Eye (tissue), 1 donor: ENCODE measurements at regions not wholly inside any gene's neighbourhood (a gene's known extent, or its start where the extent isn't known, plus 50 kb on each side); places are given as distances from the start of the nearest gene placed in this dataset.

ENCODE experiments used
- DNase-seq: peaks from one replicate; pipeline ENCODE4 v3.0.0-alpha.2; 2015

GRCh38 chr22:49427941-49428340 lies 399.7 kb downstream of the BRD1 start:
- DNase-seq, result no peak

GRCh38 chr22:49427341-49427740 lies 400.3 kb downstream of the BRD1 start:
- no peak for DNase-seq

- no peak for DNase-seq
These were observed 400.9 kb downstream of the BRD1 start for GRCh38 chr22:49426618-49427266.

- peak; percentile 52 for DNase-seq
These were observed 401.6 kb downstream of the BRD1 start for GRCh38 chr22:49426098-49426497.

DNA sequence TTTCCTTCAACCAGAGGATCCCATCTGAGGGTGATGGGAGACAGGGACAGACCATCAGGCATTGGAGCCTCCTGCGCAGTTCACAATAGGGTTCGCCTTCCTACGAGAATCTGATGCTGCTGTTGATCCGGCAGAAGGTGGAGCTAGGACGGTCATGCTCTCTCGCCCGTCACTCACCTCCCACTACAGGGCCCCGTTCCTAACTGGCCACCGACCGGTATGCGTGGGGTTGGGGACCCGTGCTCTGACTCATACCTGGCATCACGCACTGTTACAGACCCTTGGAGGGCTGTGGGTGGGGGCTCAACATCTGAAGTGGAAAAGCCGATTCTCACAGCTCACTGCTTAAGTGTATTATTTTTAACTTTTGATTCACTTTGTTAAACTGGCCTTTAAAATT lies 402.3 kb downstream of the BRD1 start:
- DNase-seq, result no peak

GRCh38 chr22:49424893-49425270 lies 402.8 kb downstream of the BRD1 start:
- DNase-seq, result no peak

- DNase-seq, result no peak
These were observed 404.5 kb downstream of the BRD1 start for GRCh38 chr22:49423125-49423650.

DNA sequence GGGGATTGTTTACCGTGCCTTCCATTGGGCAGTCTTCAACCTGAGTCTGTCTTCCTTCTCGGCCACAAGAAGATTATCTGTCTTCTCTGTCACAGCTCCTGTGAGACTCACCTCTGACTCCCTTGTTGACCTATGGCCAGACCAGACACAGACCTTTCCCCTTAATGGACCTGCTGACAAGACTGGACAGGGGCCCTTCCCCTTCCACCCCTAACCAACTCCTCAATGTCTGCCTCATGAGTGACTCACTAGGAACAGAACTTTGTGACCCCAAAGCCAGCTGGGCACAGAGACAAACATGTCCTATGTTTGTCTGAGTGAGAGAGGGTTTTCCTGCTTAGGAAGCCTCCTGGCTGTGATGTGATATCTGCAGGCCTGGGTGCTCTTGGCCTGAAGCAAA lies 405.0 kb downstream of the BRD1 start:
- DNase-seq, result no peak

DNA sequence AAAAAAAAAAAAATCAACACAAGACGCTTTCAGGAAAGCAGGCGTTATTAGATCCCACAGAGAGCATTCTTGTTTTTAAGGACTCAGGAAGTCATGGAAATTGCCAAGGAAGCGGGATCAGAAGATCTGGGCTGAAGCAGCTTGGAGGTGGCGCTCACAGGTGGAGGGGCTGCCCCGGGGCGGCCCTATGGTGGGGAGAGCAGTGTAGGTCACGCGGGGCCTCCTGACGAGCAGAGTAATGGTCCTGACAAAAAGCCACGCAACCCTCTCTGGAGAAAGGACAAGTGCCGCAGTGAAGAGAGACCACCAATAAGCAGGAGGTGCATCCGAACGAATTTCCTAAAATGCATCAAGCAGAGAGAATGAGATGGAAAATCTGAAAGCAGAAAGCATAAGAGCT lies 407.0 kb downstream of the BRD1 start:
- DNase-seq, result no peak

DNA sequence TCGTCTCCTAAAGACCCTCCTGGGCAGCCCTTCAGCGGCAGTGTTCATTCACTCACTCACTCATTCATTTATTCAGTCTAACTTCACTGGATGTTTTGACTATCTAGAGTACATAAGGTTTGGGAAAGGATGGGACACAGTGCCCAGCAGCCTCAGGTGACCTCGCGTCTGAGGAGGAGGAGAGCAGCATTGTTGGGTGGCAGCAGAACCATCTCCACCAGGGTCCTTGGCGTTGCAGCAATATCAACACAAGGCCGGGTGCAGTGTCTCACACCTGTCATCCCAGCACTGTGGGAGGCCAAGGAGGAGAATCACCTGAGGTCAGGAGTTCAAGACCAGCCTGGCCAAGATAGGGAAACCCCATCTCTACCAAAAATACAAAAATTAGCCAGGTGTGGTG lies 408.0 kb downstream of the BRD1 start:
- DNase-seq, result no peak

GRCh38 chr22:49418943-49419342 lies 408.7 kb downstream of the BRD1 start:
- no peak for DNase-seq

DNA sequence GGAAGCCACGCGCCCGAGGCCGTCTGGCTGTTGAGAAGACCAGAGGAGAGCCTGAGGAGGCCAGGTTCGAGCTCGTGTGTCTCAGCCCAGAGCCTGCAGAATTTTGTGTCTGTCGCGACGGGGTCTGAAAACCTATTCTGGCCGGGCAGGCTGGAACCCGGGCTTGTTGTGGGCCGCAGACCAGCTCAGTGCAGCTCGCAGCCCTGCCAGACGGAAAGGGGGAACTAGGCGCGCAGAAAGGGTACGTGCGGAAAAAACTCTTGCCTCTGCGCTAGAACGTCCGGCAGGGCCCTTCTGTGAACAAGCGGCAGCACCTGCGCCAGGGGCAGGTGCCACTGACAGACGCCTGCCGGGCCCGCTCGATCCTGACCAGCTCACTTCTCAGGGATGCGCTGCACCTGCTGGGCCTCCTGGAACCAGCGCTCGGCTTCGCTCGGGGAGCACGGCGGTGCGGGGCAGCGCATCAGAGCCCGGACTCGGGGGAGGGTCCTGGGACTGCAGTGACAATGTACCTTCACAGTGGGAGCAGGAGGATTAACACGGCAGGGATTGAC lies 409.3 kb downstream of the BRD1 start:
- no peak for DNase-seq

- DNase-seq, result no peak
These were observed 409.8 kb downstream of the BRD1 start for GRCh38 chr22:49417833-49418232.

- no peak for DNase-seq
These were observed 410.3 kb downstream of the BRD1 start for GRCh38 chr22:49417326-49417725.

GRCh38 chr22:49415151-49415951 lies 412.3 kb downstream of the BRD1 start:
- peak; percentile 49 for DNase-seq

GRCh38 chr22:49413551-49413950 lies 414.1 kb downstream of the BRD1 start:
- peak; percentile 26 for DNase-seq

- DNase-seq, result no peak
These were observed 414.5 kb downstream of the BRD1 start for GRCh38 chr22:49413146-49413545.

- DNase-seq, result no peak
These were observed 415.4 kb downstream of the BRD1 start for GRCh38 chr22:49412236-49412635.

DNA sequence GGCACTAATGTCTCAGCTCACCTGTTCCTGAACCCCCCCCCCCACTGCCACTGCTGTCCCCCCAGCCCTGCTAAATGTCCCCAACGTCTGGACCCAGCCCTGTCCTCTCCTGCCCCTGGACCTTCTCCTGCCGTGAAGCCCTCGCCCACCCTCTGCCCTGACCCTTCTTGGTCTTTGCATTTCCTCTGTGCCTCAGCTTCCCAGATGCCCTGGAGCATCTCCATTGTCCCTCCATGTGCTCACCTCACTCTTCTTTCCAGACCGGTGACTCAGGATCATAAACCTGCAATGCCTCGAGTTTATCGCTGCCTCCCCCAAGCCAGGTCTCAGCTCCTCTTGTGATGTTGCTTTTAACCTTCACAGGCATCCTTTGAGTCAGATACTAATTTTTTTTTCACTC lies 416.4 kb downstream of the BRD1 start:
- no peak for DNase-seq

- DNase-seq, result no peak
These were observed 419.4 kb downstream of the BRD1 start for GRCh38 chr22:49408102-49408836.

DNA sequence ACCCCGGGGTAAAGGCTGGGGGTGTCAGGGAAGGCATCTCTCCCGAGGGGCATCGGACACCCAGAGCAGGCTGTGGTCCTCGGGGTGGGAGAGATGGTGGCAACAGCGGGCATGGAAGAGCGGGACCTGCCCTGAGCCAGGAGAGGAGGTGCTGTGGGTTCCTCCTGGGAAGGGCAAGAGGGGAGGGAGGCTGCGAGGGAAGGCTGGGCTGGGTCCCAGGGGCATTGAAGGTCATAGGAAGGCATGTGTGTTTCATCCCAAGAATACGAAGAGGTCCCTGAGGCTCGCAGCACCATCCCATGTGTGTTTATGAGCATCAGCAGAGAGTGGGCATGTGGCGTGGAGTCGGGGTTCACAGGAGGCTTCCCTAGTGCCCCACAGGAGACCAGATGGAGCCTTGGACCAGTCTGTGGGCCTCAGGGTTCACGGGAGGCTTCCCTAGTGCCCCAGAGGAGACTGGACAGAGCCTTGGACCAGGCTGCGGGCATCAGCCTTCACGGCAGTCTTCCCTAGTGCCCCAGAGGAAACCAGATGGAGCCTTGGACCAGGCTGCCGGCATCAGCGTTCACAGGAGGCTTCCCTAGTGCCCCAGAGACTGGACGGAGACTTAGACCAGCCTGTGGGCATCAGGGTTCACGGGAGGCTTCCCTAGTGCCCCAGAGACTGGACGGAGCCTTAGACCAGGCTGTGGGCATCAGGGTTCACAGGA lies 420.6 kb downstream of the BRD1 start:
- no peak for DNase-seq

DNA sequence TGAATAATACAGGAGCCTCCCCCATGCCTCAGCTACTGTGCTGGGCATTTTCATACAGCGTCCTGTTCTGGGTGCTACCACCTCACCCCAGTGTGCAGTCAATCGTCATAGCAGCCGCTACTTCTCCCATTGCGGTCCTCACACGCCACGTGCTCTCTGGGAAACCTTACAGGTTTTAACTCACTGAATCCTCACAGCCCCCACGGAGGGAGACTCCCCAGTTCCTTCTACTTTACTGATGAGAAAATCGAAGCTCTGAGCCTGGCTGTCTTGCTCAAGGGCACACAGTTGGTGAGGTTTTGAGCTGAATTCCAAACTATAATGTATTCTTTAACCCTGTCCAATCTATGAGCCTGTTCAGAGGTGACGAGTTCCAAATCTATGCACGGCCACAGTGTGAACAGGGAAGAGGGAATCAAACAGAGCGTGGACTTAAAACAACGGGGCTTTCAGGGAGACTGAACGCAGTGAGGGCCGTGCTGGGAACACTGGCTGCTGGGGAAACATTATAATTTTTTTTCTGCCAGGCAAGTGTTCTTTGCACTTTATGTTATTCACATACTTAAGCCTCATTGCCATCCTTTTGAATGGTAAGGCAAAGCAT lies 421.5 kb downstream of the BRD1 start:
- DNase-seq, result no peak
